ENCODE measurements at regions not wholly inside any gene's neighbourhood (a gene's known extent, or its start where the extent isn't known, plus 50 kb on each side); places are given as distances from the start of the nearest gene placed in this dataset.

- Mint-ChIP-seq H3K27ac (no peak overlapping the region), H3K27me3 (ENCODE audit: low read depth) (peaks cover 2% of the 10 kb centered on the region; the same call in 1 of the 2 replicates), H3K9me3 (peaks cover 16% of the 10 kb centered on the region), H3K4me1 (peaks cover 5% of the 10 kb centered on the region), H3K36me3 (peaks cover 6% of the 10 kb centered on the region; the same call in 1 of the 2 replicates), H3K4me3 (no peak overlapping the region)
- DNase-seq (ENCODE audit: low spot score) (no peak), ATAC-seq (no peak)
- ChIA-PET POLR2A (no interaction called here), CTCF (no interaction called here)
- TF ChIP-seq E2F4 (CRISPR knock-in tag; IDR thresholded peaks at IDR 0.05; ENCODE audit: borderline replicate concordance, low read depth), result no peak
Measured at GRCh38 chr11:45554230-45554967, 111.0 kb downstream of the CHST1 start.

- H3K4me1 Mint-ChIP-seq, result peaks cover 5% of the 10 kb centered on the region
- CTCF ChIA-PET, result no interaction called here
Measured at GRCh38 chr11:45553383-45553936, 112.0 kb downstream of the CHST1 start.

GRCh38 chr11:45551191-45551713, 114.2 kb downstream of the CHST1 start:
- peaks cover 3% of the 10 kb centered on the region; the same call in 1 of the 2 replicates for H3K4me1 Mint-ChIP-seq
- POLR2A ChIA-PET, result no interaction called here
- no peaks in the 10 kb centered on the region for H3K9me3 Mint-ChIP-seq
- no peaks in the 10 kb centered on the region for H3K36me3 Mint-ChIP-seq
- CTCF ChIA-PET, result interaction anchor here (1.4 to 1.6 kb wide), 2 partner anchors 104 to 180 kb away, joined by 3 to 8 read pairs; no protein-coding TSS in a partner anchor
- no peak for DNase-seq (ENCODE audit: low spot score)
- no peaks in the 10 kb centered on the region for H3K27me3 Mint-ChIP-seq (ENCODE audit: low read depth)
- H3K4me3 Mint-ChIP-seq, result no peak overlapping the region
- no peak overlapping the region; the same call in 1 of the 2 replicates for H3K27ac Mint-ChIP-seq
- no peak for ATAC-seq
- TF ChIP-seq E2F1 (CRISPR knock-in tag; IDR thresholded peaks at IDR 0.05) (no peak), ZSCAN18 (CRISPR knock-in tag; IDR thresholded peaks at IDR 0.05) (no peak), RELA (CRISPR knock-in tag; IDR thresholded peaks at IDR 0.05; ENCODE audit: borderline replicate concordance) (no peak), ATF3 (CRISPR knock-in tag; conservative IDR thresholded peaks at IDR 0.05) (no peak), NFYB (CRISPR knock-in tag; conservative IDR thresholded peaks at IDR 0.05; ENCODE audit: low read depth) (no peak)

More at GRCh38 chr11:45553383-45553936, 112.0 kb downstream of the CHST1 start:
- TF ChIP-seq MYBL2 (CRISPR knock-in tag; IDR thresholded peaks at IDR 0.05) (no peak), KAT7 (CRISPR knock-in tag; IDR thresholded peaks at IDR 0.05; ENCODE audit: borderline replicate concordance) (no peak), ZBTB21 (CRISPR knock-in tag; IDR thresholded peaks at IDR 0.05; ENCODE audit: borderline replicate concordance) (no peak), ARID4B (CRISPR knock-in tag; IDR thresholded peaks at IDR 0.05; ENCODE audit: borderline replicate concordance) (no peak), USF1 (CRISPR knock-in tag; IDR thresholded peaks at IDR 0.05) (no peak)
- DNase-seq (ENCODE audit: low spot score) (no peak), ATAC-seq (no peak)
- Mint-ChIP-seq H3K9me3 (peaks cover 16% of the 10 kb centered on the region), H3K4me3 (no peak overlapping the region), H3K27me3 (ENCODE audit: low read depth) (peaks cover 2% of the 10 kb centered on the region; the same call in 1 of the 2 replicates), H3K27ac (no peak overlapping the region), H3K36me3 (peaks cover 6% of the 10 kb centered on the region; the same call in 1 of the 2 replicates)
- POLR2A ChIA-PET, result no interaction called here
